HFFc6 (cell line): ENCODE measurements at regions not wholly inside any gene's neighbourhood (a gene's known extent, or its start where the extent isn't known, plus 50 kb on each side); places are given as distances from the start of the nearest gene placed in this dataset.

ENCODE experiments used
- DNase-seq: peaks from one replicate; pipeline ENCODE4 v3.0.0-alpha.2; 2018
- H3K27ac Mint-ChIP-seq: 2 replicates; pipeline ENCODE4 v1.8.0; 2020; ENCODE audit warnings: mild to moderate bottlenecking, mixed read lengths
- H3K27me3 Mint-ChIP-seq: 2 replicates; pipeline ENCODE4 v1.8.0; 2021; ENCODE audit warnings: mild to moderate bottlenecking, moderate library complexity, mixed read lengths; ENCODE audit not compliant: insufficient read depth
- H3K36me3 Mint-ChIP-seq: 2 replicates; pipeline ENCODE4 v1.8.0; 2021; ENCODE audit warnings: low read depth, mixed read lengths
- H3K4me1 Mint-ChIP-seq: 2 replicates; pipeline ENCODE4 v1.8.0; 2020; ENCODE audit warnings: low read depth, mixed read lengths
- H3K4me3 Mint-ChIP-seq: 2 replicates; pipeline ENCODE4 v1.8.0; 2020; ENCODE audit warnings: mild to moderate bottlenecking, moderate library complexity, mixed read lengths
- H3K9me3 Mint-ChIP-seq: 2 replicates; pipeline ENCODE4 v1.8.0; 2020; ENCODE audit warnings: mild to moderate bottlenecking, mixed read lengths
- TF ChIP-seq, protein P1 (sequence below): fragments of 200-600 bp; sonication (generic); IDR thresholded peaks from 2 replicates; pipeline ENCODE4 v1.5.0; 2021; ENCODE audit warnings: antibody characterized with exemption, mild to moderate bottlenecking

DNA sequence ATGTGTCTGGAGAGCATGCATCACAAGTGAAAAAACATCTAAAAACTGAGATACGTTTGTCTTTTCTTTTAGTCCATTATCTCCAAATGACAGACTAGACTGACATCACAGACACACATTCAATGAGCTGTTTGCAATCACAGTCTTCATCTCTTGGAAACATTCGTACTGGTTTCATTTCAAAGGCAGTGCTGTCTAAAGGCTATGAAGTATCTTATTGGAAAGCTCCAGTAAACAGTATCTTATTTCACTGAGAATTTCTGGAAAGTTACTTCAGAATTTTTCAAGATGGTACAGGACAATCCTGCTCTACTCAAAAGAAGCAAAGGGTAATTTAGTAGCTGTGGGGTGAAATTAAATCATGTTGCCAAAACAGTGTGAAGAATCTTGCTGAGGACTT is 53.5 kb upstream of the TNFRSF19 start:
- Mint-ChIP-seq H3K4me1 (peaks cover 12% of the 10 kb centered on the region), H3K36me3 (no peaks in the 10 kb centered on the region), H3K27ac (no peak overlapping the region), H3K9me3 (no peaks in the 10 kb centered on the region), H3K4me3 (no peak overlapping the region), H3K27me3 (no peaks in the 10 kb centered on the region; the same call in 1 of the 2 replicates)
- no peak for DNase-seq
- TF ChIP-seq, protein P1, sequence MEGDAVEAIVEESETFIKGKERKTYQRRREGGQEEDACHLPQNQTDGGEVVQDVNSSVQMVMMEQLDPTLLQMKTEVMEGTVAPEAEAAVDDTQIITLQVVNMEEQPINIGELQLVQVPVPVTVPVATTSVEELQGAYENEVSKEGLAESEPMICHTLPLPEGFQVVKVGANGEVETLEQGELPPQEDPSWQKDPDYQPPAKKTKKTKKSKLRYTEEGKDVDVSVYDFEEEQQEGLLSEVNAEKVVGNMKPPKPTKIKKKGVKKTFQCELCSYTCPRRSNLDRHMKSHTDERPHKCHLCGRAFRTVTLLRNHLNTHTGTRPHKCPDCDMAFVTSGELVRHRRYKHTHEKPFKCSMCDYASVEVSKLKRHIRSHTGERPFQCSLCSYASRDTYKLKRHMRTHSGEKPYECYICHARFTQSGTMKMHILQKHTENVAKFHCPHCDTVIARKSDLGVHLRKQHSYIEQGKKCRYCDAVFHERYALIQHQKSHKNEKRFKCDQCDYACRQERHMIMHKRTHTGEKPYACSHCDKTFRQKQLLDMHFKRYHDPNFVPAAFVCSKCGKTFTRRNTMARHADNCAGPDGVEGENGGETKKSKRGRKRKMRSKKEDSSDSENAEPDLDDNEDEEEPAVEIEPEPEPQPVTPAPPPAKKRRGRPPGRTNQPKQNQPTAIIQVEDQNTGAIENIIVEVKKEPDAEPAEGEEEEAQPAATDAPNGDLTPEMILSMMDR: no peak

DNA sequence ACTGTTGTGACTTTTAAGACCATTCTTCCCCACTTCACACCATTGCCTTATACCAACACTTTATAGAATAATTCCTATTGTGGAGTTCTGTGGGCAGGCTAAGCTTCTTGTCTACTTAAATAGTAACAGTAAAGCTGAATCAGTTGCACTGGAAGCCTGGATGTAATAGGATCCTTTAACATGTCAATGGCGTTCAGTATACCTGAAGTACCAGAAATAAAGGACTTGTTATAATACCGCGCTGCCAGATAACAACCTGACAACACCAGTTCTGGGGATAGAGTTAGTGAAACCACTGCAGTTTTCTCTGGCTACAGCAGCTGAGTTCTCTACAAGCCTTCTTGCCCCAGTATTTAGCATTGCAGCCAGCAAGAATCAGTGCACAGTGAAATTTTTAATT is 52.0 kb upstream of the TNFRSF19 start:
- no peak overlapping the region for H3K27ac Mint-ChIP-seq
- no peaks in the 10 kb centered on the region for H3K36me3 Mint-ChIP-seq
- TF ChIP-seq, protein P1: no peak
- no peaks in the 10 kb centered on the region for H3K4me1 Mint-ChIP-seq
- no peak overlapping the region for H3K4me3 Mint-ChIP-seq
- H3K9me3 Mint-ChIP-seq: no peaks in the 10 kb centered on the region
- H3K27me3 Mint-ChIP-seq: no peaks in the 10 kb centered on the region; the same call in 1 of the 2 replicates
- no peak for DNase-seq
